ENCODE measurements at regions not wholly inside any gene's neighbourhood (a gene's known extent, or its start where the extent isn't known, plus 50 kb on each side); places are given as distances from the start of the nearest gene placed in this dataset.

GRCh38 chr3:75981401-75981800 lies 196.1 kb upstream of the ZNF717 start:
- TF ChIP-seq POLR2AphosphoS5 (IDR thresholded peaks at IDR 0.05; ENCODE audit: low read depth, low read length) (no peak), CTCF (IDR thresholded peaks at IDR 0.05; ENCODE audit: control extremely low read depth in 1 of 3, insufficient read depth in 1 of 3, low read depth in 1 of 3, low read length in 3 of 3) (no peak), RBBP5 (IDR thresholded peaks at IDR 0.05; ENCODE audit: borderline replicate concordance, low read depth, low read length) (no peak), YY1 (IDR thresholded peaks at IDR 0.05; ENCODE audit: low read depth, low read length) (no peak), MAX (IDR thresholded peaks at IDR 0.05) (no peak), TAF1 (IDR thresholded peaks at IDR 0.05; ENCODE audit: low read depth, low read length) (no peak), EZH2 (IDR thresholded peaks at IDR 0.05; ENCODE audit: low read depth, low read length, severe bottlenecking) (no peak), EP300 (IDR thresholded peaks at IDR 0.05; ENCODE audit: borderline replicate concordance in 1 of 2, low read depth in 2 of 2, low read length in 2 of 2) (no peak), RFX5 (IDR thresholded peaks at IDR 0.05; ENCODE audit: borderline replicate concordance, low read depth, low read length) (no peak)

Data from H1 (cell line).